H1 (cell line): ENCODE measurements at regions not wholly inside any gene's neighbourhood (a gene's known extent, or its start where the extent isn't known, plus 50 kb on each side); places are given as distances from the start of the nearest gene placed in this dataset.

Experiments
- CTCF ChIA-PET: fragments of 300-600 bp; sonication (Branson Sonifier 250); formaldehyde crosslinking; loops from one replicate; lab custom pipeline; 2021; ENCODE audit not compliant: partially characterized antibody; lab: Charles Lee
- POLR2A ChIA-PET: fragments of 300-600 bp; sonication (Branson Sonifier 250); formaldehyde crosslinking; loops from one replicate; lab custom pipeline; 2021; ENCODE audit warnings: inconsistent platforms; ENCODE audit not compliant: partially characterized antibody; lab: Charles Lee
- DNase-seq, 2 experiments: peaks; one replicate each; pipeline versions ENCODE4 v3.0.0 to v3.0.0-alpha.2; 2010 to 2022; ENCODE audit warnings: low spot score in 2 of 2, low read depth in 1 of 2, mixed read lengths in 1 of 2
- FAIRE-seq: peaks from 2 replicates; lab custom pipeline; 2011; peaks lifted over from hg19 to GRCh38; lab: Jason Lieb, UNC
- H2AFZ ChIP-seq: 2 replicates; pipeline ENCODE4 v1.8.1; 2012; ENCODE audit warnings: low read length, inconsistent platforms
- H2AK5ac ChIP-seq: 2 replicates; pipeline ENCODE4 v1.6.1; 2013; ENCODE audit warnings: low read depth, low read length
- H2BK120ac ChIP-seq: replicated peaks from 2 replicates; pipeline ENCODE3; 2013; ENCODE audit warnings: low read depth, low read length, inconsistent platforms
- H2BK12ac ChIP-seq: 2 replicates; pipeline ENCODE4 v1.6.1; 2013; ENCODE audit warnings: low read depth, low read length
- H2BK15ac ChIP-seq: 2 replicates; pipeline ENCODE4 v1.6.1; 2013; ENCODE audit warnings: low read length
- H2BK20ac ChIP-seq: 2 replicates; pipeline ENCODE4 v1.6.1; 2013; ENCODE audit warnings: low read length
- H2BK5ac ChIP-seq: 2 replicates; pipeline ENCODE4 v1.6.1; 2013; ENCODE audit warnings: low read depth, low read length
- H3K14ac ChIP-seq: 2 replicates; pipeline ENCODE4 v1.6.1; 2013; ENCODE audit warnings: inconsistent platforms; ENCODE audit not compliant: insufficient read length
- H3K18ac ChIP-seq: 2 replicates; pipeline ENCODE4 v1.6.1; 2013; ENCODE audit warnings: low read length; ENCODE audit errors: extremely low read depth
- H3K23ac ChIP-seq: 2 replicates; pipeline ENCODE4 v1.6.1; 2013; ENCODE audit warnings: inconsistent platforms; ENCODE audit not compliant: insufficient read length
- H3K23me2 ChIP-seq: 2 replicates; pipeline ENCODE4 v1.6.1; 2013; ENCODE audit warnings: low read depth, low read length
- H3K27ac ChIP-seq: 2 replicates; pipeline ENCODE4 v1.6.1; 2011; ENCODE audit warnings: low read depth, low read length, inconsistent platforms
- H3K27me3 ChIP-seq, 4 experiments: replicated peaks in 1 of 4; 1 replicate in 1 of 4; 2 replicates in 3 of 4; pipeline versions ENCODE4 v1.6.1 to v1.8.1; 2011 to 2013; ENCODE audit warnings: low read length in 3 of 4, mild to moderate bottlenecking in 3 of 4, inconsistent platforms in 2 of 4, mixed read lengths in 2 of 4, moderate library complexity in 1 of 4; ENCODE audit not compliant: control insufficient read depth in 3 of 4, insufficient read depth in 3 of 4; ENCODE audit errors: extremely low read depth in 1 of 4
- H3K36me3 ChIP-seq, 4 experiments: 2 replicates each; pipeline versions ENCODE4 v1.6.1 to v1.8.1; 2011 to 2013; ENCODE audit warnings: mild to moderate bottlenecking in 4 of 4, low read length in 3 of 4, moderate library complexity in 2 of 4, control low read depth in 1 of 4, inconsistent platforms in 1 of 4; ENCODE audit not compliant: insufficient read depth in 4 of 4, control insufficient read depth in 2 of 4
- H3K4ac ChIP-seq: replicated peaks from 2 replicates; pipeline ENCODE3; 2013; ENCODE audit warnings: low read length, low read depth, mixed read lengths, inconsistent platforms; ENCODE audit not compliant: insufficient read length
- H3K4me1 ChIP-seq, 4 experiments: replicated peaks in 1 of 4; 1 replicate in 1 of 4; 2 replicates in 3 of 4; pipeline versions ENCODE4 v1.6.1 to v1.8.1; 2011 to 2013; ENCODE audit warnings: low read length in 3 of 4, inconsistent platforms in 2 of 4, mixed read lengths in 1 of 4; ENCODE audit not compliant: insufficient read depth in 4 of 4, control insufficient read depth in 3 of 4
- H3K4me2 ChIP-seq, 2 experiments: 2 replicates each; pipeline versions ENCODE4 v1.6.1 to v1.8.1; 2011 to 2013; ENCODE audit warnings: low read depth in 2 of 2, low read length in 2 of 2, control low read depth in 1 of 2, inconsistent platforms in 1 of 2, mild to moderate bottlenecking in 1 of 2; ENCODE audit not compliant: insufficient read depth in 1 of 2
- H3K4me3 ChIP-seq, 4 experiments: fragments of 200-600, 300-600 bp in 1 of 4; sonication (generic), shearing (Covaris generic), sonication (Bioruptor Twin) in 1 of 4; 2 replicates each; pipeline versions ENCODE4 v1.5.1 to v1.8.1; 2011 to 2016; ENCODE audit warnings: low read length in 4 of 4, low read depth in 3 of 4, control low read depth in 2 of 4, inconsistent platforms in 2 of 4, mild to moderate bottlenecking in 2 of 4, mixed read lengths in 1 of 4, moderate library complexity in 1 of 4; ENCODE audit not compliant: insufficient read depth in 2 of 4; ENCODE audit errors: extremely low read depth in 1 of 4
- H3K56ac ChIP-seq: replicated peaks from 2 replicates; pipeline ENCODE3; 2013; ENCODE audit warnings: low read depth, mild to moderate bottlenecking, mixed read lengths, low read length, inconsistent platforms; ENCODE audit not compliant: insufficient read length
- H3K79me1 ChIP-seq: 2 replicates; pipeline ENCODE4 v1.6.1; 2013; ENCODE audit warnings: low read depth, low read length, control low read depth
- H3K79me2 ChIP-seq, 2 experiments: 2 replicates each; pipeline versions ENCODE4 v1.6.1 to v1.8.1; 2012 to 2013; ENCODE audit warnings: low read length in 2 of 2, mild to moderate bottlenecking in 2 of 2, inconsistent platforms in 1 of 2; ENCODE audit not compliant: insufficient read depth in 2 of 2, control insufficient read depth in 1 of 2
- H3K9ac ChIP-seq, 4 experiments: replicated peaks in 1 of 4; 1 replicate in 1 of 4; 2 replicates in 3 of 4; pipeline versions ENCODE4 v1.6.1 to v1.8.1; 2011 to 2013; ENCODE audit warnings: low read depth in 3 of 4, low read length in 3 of 4, control low read depth in 2 of 4, mild to moderate bottlenecking in 2 of 4, moderate library complexity in 2 of 4, inconsistent platforms in 1 of 4; ENCODE audit errors: extremely low read depth in 1 of 4
- H3K9me3 ChIP-seq, 2 experiments: 2 replicates each; pipeline versions ENCODE4 v1.6.1 to v1.8.1; 2012 to 2013; ENCODE audit warnings: mild to moderate bottlenecking in 2 of 2, moderate library complexity in 2 of 2, control low read depth in 1 of 2, inconsistent platforms in 1 of 2, low read depth in 1 of 2, low read length in 1 of 2, mixed read lengths in 1 of 2; ENCODE audit not compliant: insufficient read depth in 2 of 2
- H4K20me1 ChIP-seq, 2 experiments: replicated peaks in 1 of 2; 2 replicates each; pipeline versions ENCODE3 to v1.8.1; 2011 to 2013; ENCODE audit warnings: inconsistent platforms in 2 of 2, low read length in 2 of 2, mild to moderate bottlenecking in 1 of 2; ENCODE audit not compliant: insufficient read depth in 2 of 2, control insufficient read depth in 1 of 2
- H4K5ac ChIP-seq: 2 replicates; pipeline ENCODE4 v1.6.1; 2013; ENCODE audit warnings: low read length, low read depth, mixed read lengths, inconsistent platforms; ENCODE audit not compliant: insufficient read length
- H4K8ac ChIP-seq: 2 replicates; pipeline ENCODE4 v1.8.0; 2013; ENCODE audit warnings: mild to moderate bottlenecking, moderate library complexity, low read length, inconsistent platforms; ENCODE audit not compliant: insufficient read depth; ENCODE audit errors: extremely low read depth
- H4K91ac ChIP-seq: replicated peaks from 2 replicates; pipeline ENCODE3; 2013; ENCODE audit warnings: low read length, mixed read lengths, inconsistent platforms; ENCODE audit not compliant: insufficient read length
- CHD2 ChIP-seq: IDR thresholded peaks from 2 replicates; pipeline ENCODE4 v1.6.1; 2012; ENCODE audit warnings: low read length, improper control_type of control experiment
- YY1 ChIP-seq: IDR thresholded peaks from 2 replicates; pipeline ENCODE4 v1.6.1; 2011; ENCODE audit warnings: low read depth, mild to moderate bottlenecking, low read length
- WGBS, 2 experiments: shearing (Covaris generic) in 1 of 2; methylation state at CpG; one replicate each; pipeline versions ENCODE4 v1.1.6 to v1.1.7; 2013 to 2015; ENCODE audit warnings: low lambda C conversion rate in 2 of 2, mixed read lengths in 2 of 2, inconsistent platforms in 1 of 2, low coverage in 1 of 2, missing lambda C conversion rate in 1 of 2; ENCODE audit not compliant: insufficient replicate concordance in 2 of 2, insufficient coverage in 1 of 2, insufficient read length in 1 of 2; ENCODE audit errors: extremely low coverage in 1 of 2, missing lambda C conversion rate in 1 of 2; 5-methylcytosine and 5-hydroxymethylcytosine counted together

- H2BK15ac ChIP-seq, result no peak overlapping the region
- H3K4me2 ChIP-seq, result no peak overlapping the region
- no peak overlapping the region for H3K18ac ChIP-seq
- H3K9ac ChIP-seq, result no peak overlapping the region
- no peaks in the 10 kb centered on the region for H3K36me3 ChIP-seq
- FAIRE-seq (no peak), DNase-seq (no peak)
- peaks cover 0 to 6% (median 4%) of the 10 kb centered on the region in 4 experiments; a peak in 3 of 7 replicates for H3K4me1 ChIP-seq
- no peak overlapping the region for H2AFZ ChIP-seq
- no peaks in the 10 kb centered on the region for H3K9me3 ChIP-seq
- no peaks in the 10 kb centered on the region for H3K23me2 ChIP-seq
- no peak overlapping the region for H3K56ac ChIP-seq
- no peak overlapping the region for H3K4ac ChIP-seq
- no peak overlapping the region for H3K27ac ChIP-seq
- ChIA-PET POLR2A (no interaction called here), CTCF (interaction anchor here (1.0 to 1.4 kb wide), 3 partner anchors 9 to 31 kb away, joined by 3 to 4 read pairs (median 3); no protein-coding TSS in a partner anchor)
- H2BK12ac ChIP-seq, result no peak overlapping the region
- H3K14ac ChIP-seq, result no peak overlapping the region
- H2BK20ac ChIP-seq, result no peak overlapping the region
- H4K8ac ChIP-seq, result no peak overlapping the region
- H2BK120ac ChIP-seq, result no peak overlapping the region
- H4K20me1 ChIP-seq, result no peaks in the 10 kb centered on the region
- H3K27me3 ChIP-seq, result no peaks in the 10 kb centered on the region
- no peak overlapping the region for H2AK5ac ChIP-seq
- no peak overlapping the region for H3K23ac ChIP-seq
- no peak for TF ChIP-seq CHD2
- TF ChIP-seq YY1, result no peak
- 72% methylated on average over 7 of the region's 7 CpGs; no CpG with 5 or more reads in 1 of the 2 experiments for WGBS, 2 experiments
- H3K79me2 ChIP-seq, result no peaks in the 10 kb centered on the region
- H3K79me1 ChIP-seq, result no peaks in the 10 kb centered on the region
- H4K5ac ChIP-seq, result no peak overlapping the region
- no peak overlapping the region for H3K4me3 ChIP-seq
- H2BK5ac ChIP-seq, result no peak overlapping the region
- H4K91ac ChIP-seq, result no peak overlapping the region
These were observed 291.7 kb upstream of the KCNN2 start for GRCh38 chr5:114070093-114070722.
